MM.1S (cell line): ENCODE measurements at regions not wholly inside any gene's neighbourhood (a gene's known extent, or its start where the extent isn't known, plus 50 kb on each side); places are given as distances from the start of the nearest gene placed in this dataset.

Source experiments
- DNase-seq: peaks from one replicate; pipeline ENCODE4 v3.0.0-alpha.2; 2015
- H2AFZ ChIP-seq: fragments of 300-600 bp; sonication (generic); 2 replicates; pipeline ENCODE4 v1.6.0; 2016; ENCODE audit warnings: antibody characterized with exemption, low read length
- H3F3A ChIP-seq: fragments of 300-600 bp; sonication (generic); 2 replicates; pipeline ENCODE4 v1.6.1; 2016; ENCODE audit warnings: mild to moderate bottlenecking, antibody characterized with exemption, low read length, moderate library complexity, mixed read lengths; ENCODE audit not compliant: insufficient read depth
- H3K27ac ChIP-seq: fragments of 300-600 bp; sonication (generic); 2 replicates; pipeline ENCODE4 v1.5.1; 2016; ENCODE audit warnings: mild to moderate bottlenecking, low read length
- H3K27me3 ChIP-seq: fragments of 300-600 bp; sonication (generic); replicated peaks from 2 replicates; pipeline ENCODE4 v1.6.0; 2016; ENCODE audit warnings: low read length; ENCODE audit not compliant: insufficient read depth
- H3K36me3 ChIP-seq: fragments of 300-600 bp; sonication (generic); replicated peaks from 2 replicates; pipeline ENCODE4 v1.6.1; 2016; ENCODE audit warnings: mild to moderate bottlenecking, low read length, mixed read lengths; ENCODE audit not compliant: insufficient read depth
- H3K4me1 ChIP-seq: fragments of 300-600 bp; sonication (generic); 2 replicates; pipeline ENCODE4 v1.6.1; 2016; ENCODE audit warnings: low read length, mixed read lengths
- H3K4me2 ChIP-seq: fragments of 300-600 bp; sonication (generic); 2 replicates; pipeline ENCODE4 v1.6.0; 2016; ENCODE audit warnings: low read depth, low read length
- H3K4me3 ChIP-seq: fragments of 300-600 bp; sonication (generic); 2 replicates; pipeline ENCODE4 v1.5.1; 2016; ENCODE audit warnings: low read length, mixed read lengths
- H3K79me2 ChIP-seq: fragments of 300-600 bp; sonication (generic); 2 replicates; pipeline ENCODE4 v1.6.1; 2016; ENCODE audit warnings: mixed run types, low read length, mixed read lengths
- H3K9ac ChIP-seq: fragments of 300-600 bp; sonication (generic); 2 replicates; pipeline ENCODE4 v1.6.1; 2016; ENCODE audit warnings: low read length, mixed read lengths
- H3K9me2 ChIP-seq: fragments of 300-600 bp; sonication (generic); replicated peaks from 2 replicates; pipeline ENCODE4 v1.6.1; 2016; ENCODE audit warnings: mild to moderate bottlenecking, low read length, mixed read lengths; ENCODE audit not compliant: insufficient read depth
- H3K9me3 ChIP-seq: fragments of 300-600 bp; sonication (generic); replicated peaks from 2 replicates; pipeline ENCODE4 v1.6.1; 2016; ENCODE audit warnings: mild to moderate bottlenecking, low read length, mixed read lengths; ENCODE audit not compliant: insufficient read depth
- H4K20me1 ChIP-seq: fragments of 300-600 bp; sonication (generic); 2 replicates; pipeline ENCODE4 v1.6.1; 2016; ENCODE audit warnings: mild to moderate bottlenecking, low read length, moderate library complexity, mixed read lengths; ENCODE audit not compliant: insufficient read depth
- EZH2 ChIP-seq: fragments of 300-600 bp; sonication (generic); optimal IDR thresholded peaks from 2 replicates; pipeline ENCODE3; 2017; ENCODE audit warnings: low read depth, mild to moderate bottlenecking, antibody characterized with exemption, low read length, mixed read lengths
- EZH2phosphoT487 ChIP-seq: fragments of 300-600 bp; sonication (generic); IDR thresholded peaks from 2 replicates; pipeline ENCODE4 v1.6.1; 2018; ENCODE audit warnings: antibody characterized with exemption, low read length
- TF ChIP-seq, protein P1 (sequence below): fragments of 300-600 bp; sonication (generic); IDR thresholded peaks from 2 replicates; pipeline ENCODE4 v1.5.1; 2016; ENCODE audit warnings: antibody characterized with exemption, low read length, mixed read lengths

DNA sequence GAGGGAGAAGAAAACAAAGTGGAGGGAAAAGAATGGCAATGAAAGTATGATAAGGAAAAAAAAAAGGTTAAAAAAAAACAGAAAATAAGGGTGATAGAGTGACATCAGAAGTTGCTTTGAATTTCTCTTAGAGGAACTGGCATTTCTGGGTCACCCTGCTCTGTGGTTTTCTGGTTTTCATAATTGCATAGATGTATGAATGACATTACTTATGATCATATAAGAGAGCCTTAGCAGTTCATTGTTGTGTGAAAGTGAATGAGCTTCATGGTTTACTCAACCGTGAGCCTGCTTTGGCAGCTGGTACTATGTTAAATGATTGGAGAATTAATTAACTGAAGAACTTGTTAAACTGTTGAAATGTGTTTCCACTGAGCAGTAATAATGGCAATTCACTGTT is 336.4 kb upstream of the FBXO33 start:
- Histone ChIP-seq H2AFZ (no peak overlapping the region), H3K9me3 (no peaks in the 10 kb centered on the region), H3K79me2 (no peaks in the 10 kb centered on the region), H3K9ac (no peak overlapping the region), H3K27me3 (no peaks in the 10 kb centered on the region), H3K27ac (no peak overlapping the region), H3K9me2 (no peaks in the 10 kb centered on the region), H3F3A (no peaks in the 10 kb centered on the region), H3K4me3 (no peak overlapping the region), H3K4me1 (peaks cover under 1% of the 10 kb centered on the region; the same call in 1 of the 2 replicates), H3K36me3 (no peaks in the 10 kb centered on the region), H3K4me2 (no peak overlapping the region), H4K20me1 (no peaks in the 10 kb centered on the region)
- no peak for DNase-seq
- TF ChIP-seq EZH2, result no peak
- TF ChIP-seq, protein P1, sequence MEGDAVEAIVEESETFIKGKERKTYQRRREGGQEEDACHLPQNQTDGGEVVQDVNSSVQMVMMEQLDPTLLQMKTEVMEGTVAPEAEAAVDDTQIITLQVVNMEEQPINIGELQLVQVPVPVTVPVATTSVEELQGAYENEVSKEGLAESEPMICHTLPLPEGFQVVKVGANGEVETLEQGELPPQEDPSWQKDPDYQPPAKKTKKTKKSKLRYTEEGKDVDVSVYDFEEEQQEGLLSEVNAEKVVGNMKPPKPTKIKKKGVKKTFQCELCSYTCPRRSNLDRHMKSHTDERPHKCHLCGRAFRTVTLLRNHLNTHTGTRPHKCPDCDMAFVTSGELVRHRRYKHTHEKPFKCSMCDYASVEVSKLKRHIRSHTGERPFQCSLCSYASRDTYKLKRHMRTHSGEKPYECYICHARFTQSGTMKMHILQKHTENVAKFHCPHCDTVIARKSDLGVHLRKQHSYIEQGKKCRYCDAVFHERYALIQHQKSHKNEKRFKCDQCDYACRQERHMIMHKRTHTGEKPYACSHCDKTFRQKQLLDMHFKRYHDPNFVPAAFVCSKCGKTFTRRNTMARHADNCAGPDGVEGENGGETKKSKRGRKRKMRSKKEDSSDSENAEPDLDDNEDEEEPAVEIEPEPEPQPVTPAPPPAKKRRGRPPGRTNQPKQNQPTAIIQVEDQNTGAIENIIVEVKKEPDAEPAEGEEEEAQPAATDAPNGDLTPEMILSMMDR, result no peak
- TF ChIP-seq EZH2phosphoT487, result no peak

DNA sequence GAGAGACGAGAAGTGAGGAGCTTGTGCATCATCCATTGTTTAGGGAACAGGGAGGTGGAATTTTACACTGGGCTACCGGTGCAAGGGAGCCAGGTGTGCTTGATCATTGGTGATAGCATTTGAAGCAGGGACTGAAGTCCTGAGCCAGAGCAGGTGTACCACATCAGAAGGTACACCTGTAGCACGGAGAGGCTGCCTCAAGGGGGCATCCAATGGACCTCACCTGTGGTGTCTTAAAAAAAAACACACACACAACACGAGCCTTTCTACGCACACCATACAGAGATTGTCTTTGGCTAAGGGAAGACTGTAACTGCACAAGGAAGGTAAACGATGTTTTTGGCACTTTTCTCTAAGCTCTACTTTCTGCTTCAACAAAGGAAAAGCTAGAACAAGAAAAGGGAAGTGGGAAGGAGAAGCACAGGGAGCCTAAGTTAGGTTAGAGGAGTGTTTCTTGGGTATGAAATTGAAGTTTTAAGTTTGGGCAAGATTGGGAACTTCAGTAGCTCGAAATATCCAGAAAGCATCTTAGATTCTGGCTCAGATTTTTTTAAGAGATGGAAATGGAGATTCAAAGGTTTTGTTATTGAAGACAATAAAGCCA is 334.3 kb upstream of the FBXO33 start:
- Histone ChIP-seq H3K27ac (no peak overlapping the region), H4K20me1 (no peaks in the 10 kb centered on the region), H3K9me3 (no peaks in the 10 kb centered on the region), H3K36me3 (no peaks in the 10 kb centered on the region), H3K4me1 (peaks cover 4% of the 10 kb centered on the region; the same call in 1 of the 2 replicates), H3K79me2 (no peaks in the 10 kb centered on the region), H2AFZ (no peak overlapping the region), H3F3A (peaks cover 4% of the 10 kb centered on the region; the same call in 1 of the 2 replicates), H3K9ac (no peak overlapping the region), H3K27me3 (no peaks in the 10 kb centered on the region), H3K4me3 (no peak overlapping the region), H3K4me2 (no peak overlapping the region), H3K9me2 (no peaks in the 10 kb centered on the region)
- no peak for DNase-seq
- TF ChIP-seq EZH2phosphoT487 (no peak), EZH2 (no peak)
- TF ChIP-seq, protein P1, result no peak

DNA sequence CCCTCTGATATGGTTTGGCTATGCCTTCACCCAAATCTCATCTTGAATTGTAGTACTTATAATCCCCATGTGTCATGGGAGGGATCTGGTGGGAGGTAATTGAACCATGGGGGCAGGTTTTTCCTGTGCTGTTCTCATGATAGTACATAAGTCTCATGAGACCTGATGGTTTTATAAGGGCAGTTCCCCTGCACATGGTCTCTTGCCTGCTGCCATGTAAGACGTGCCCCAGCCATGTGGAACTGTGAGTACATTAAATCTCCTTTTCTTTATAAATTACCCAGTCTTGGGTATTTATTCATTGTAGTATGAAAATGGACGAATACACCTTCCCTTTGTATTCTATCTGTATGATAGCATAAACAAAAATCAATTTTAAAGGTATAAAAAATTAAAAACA is 333.4 kb upstream of the FBXO33 start:
- Histone ChIP-seq H3K9ac (no peak overlapping the region), H3F3A (peaks cover 4% of the 10 kb centered on the region; the same call in 1 of the 2 replicates), H3K4me1 (peaks cover 4% of the 10 kb centered on the region; the same call in 1 of the 2 replicates), H3K79me2 (no peaks in the 10 kb centered on the region), H3K36me3 (no peaks in the 10 kb centered on the region), H3K9me3 (no peaks in the 10 kb centered on the region), H3K4me3 (no peak overlapping the region), H3K9me2 (no peaks in the 10 kb centered on the region), H2AFZ (no peak overlapping the region), H4K20me1 (no peaks in the 10 kb centered on the region), H3K27ac (no peak overlapping the region), H3K4me2 (no peak overlapping the region), H3K27me3 (no peaks in the 10 kb centered on the region)
- DNase-seq, result no peak
- no peak for TF ChIP-seq EZH2
- TF ChIP-seq, protein P1, result no peak
- no peak for TF ChIP-seq EZH2phosphoT487
